Bronchial epithelial cell (primary cell): ENCODE measurements at regions not wholly inside any gene's neighbourhood (a gene's known extent, or its start where the extent isn't known, plus 50 kb on each side); places are given as distances from the start of the nearest gene placed in this dataset.

Experiments
- DNase-seq: peaks from one replicate; pipeline ENCODE4 v3.0.0-alpha.2; 2010; ENCODE audit warnings: low read depth
- FAIRE-seq: peaks from 2 replicates; lab custom pipeline; 2011; peaks lifted over from hg19 to GRCh38; lab: Jason Lieb, UNC
- H3K27me3 ChIP-seq: 2 replicates; pipeline ENCODE4 v1.5.1; 2011; ENCODE audit warnings: low read length; ENCODE audit not compliant: control insufficient read depth, insufficient read depth
- H3K36me3 ChIP-seq: 2 replicates; pipeline ENCODE4 v1.5.1; 2011; ENCODE audit warnings: low read length; ENCODE audit not compliant: control insufficient read depth, insufficient read depth
- H3K4me3 ChIP-seq: 2 replicates; pipeline ENCODE4 v1.5.1; 2011; ENCODE audit warnings: mild to moderate bottlenecking, low read depth, low read length, control low read depth
- CTCF ChIP-seq: IDR thresholded peaks from 2 replicates; pipeline ENCODE4 v1.5.1; 2011; ENCODE audit warnings: mild to moderate bottlenecking, moderate library complexity, low read length, control low read depth, inconsistent platforms; ENCODE audit not compliant: insufficient read depth, severe bottlenecking

- no peaks in the 10 kb centered on the region for H3K27me3 ChIP-seq
- no peaks in the 10 kb centered on the region for H3K36me3 ChIP-seq
- H3K4me3 ChIP-seq, result no peak overlapping the region
- FAIRE-seq (no peak), DNase-seq (no peak)
- TF ChIP-seq CTCF, result no peak
These were observed 66.2 kb upstream of the DYRK2 start for GRCh38 chr12:67582238-67582834.

- DNase-seq (no peak), FAIRE-seq (no peak)
- TF ChIP-seq CTCF, result no peak
- H3K4me3 ChIP-seq, result no peak overlapping the region
- H3K36me3 ChIP-seq, result no peaks in the 10 kb centered on the region
- no peaks in the 10 kb centered on the region for H3K27me3 ChIP-seq
These were observed 65.7 kb upstream of the DYRK2 start for GRCh38 chr12:67582844-67583243.

GRCh38 chr12:67586951-67587350, 61.6 kb upstream of the DYRK2 start:
- Histone ChIP-seq H3K27me3 (no peaks in the 10 kb centered on the region), H3K36me3 (no peaks in the 10 kb centered on the region), H3K4me3 (no peak overlapping the region)
- TF ChIP-seq CTCF, result no peak
- DNase-seq (no peak), FAIRE-seq (no peak)

- H3K4me3 ChIP-seq, result no peak overlapping the region
- TF ChIP-seq CTCF, result no peak
- DNase-seq, result no peak
- H3K36me3 ChIP-seq, result no peaks in the 10 kb centered on the region
- FAIRE-seq, result no peak
- H3K27me3 ChIP-seq, result no peaks in the 10 kb centered on the region
These were observed 59.5 kb upstream of the DYRK2 start for GRCh38 chr12:67589078-67589477.

- TF ChIP-seq CTCF, result no peak
- FAIRE-seq, result no peak
- DNase-seq, result no peak
- no peaks in the 10 kb centered on the region for H3K27me3 ChIP-seq
- H3K36me3 ChIP-seq, result no peaks in the 10 kb centered on the region
- no peak overlapping the region for H3K4me3 ChIP-seq
These were observed 58.3 kb upstream of the DYRK2 start for GRCh38 chr12:67590149-67590790.
